Type B pancreatic cell (in vitro differentiated cells): ENCODE measurements at regions not wholly inside any gene's neighbourhood (a gene's known extent, or its start where the extent isn't known, plus 50 kb on each side); places are given as distances from the start of the nearest gene placed in this dataset.

Source experiments
- DNase-seq: peaks from one replicate; pipeline ENCODE4 v3.0.0; 2021; ENCODE audit warnings: mixed read lengths; ENCODE audit not compliant: unreplicated experiment; ENCODE audit errors: extremely low spot score
- H3K27ac Mint-ChIP-seq: 2 replicates; pipeline ENCODE4 v1.8.0; 2021; ENCODE audit warnings: mild to moderate bottlenecking, mixed read lengths
- H3K27me3 Mint-ChIP-seq: 2 replicates; pipeline ENCODE4 v1.8.0; 2021; ENCODE audit warnings: mixed read lengths
- H3K36me3 Mint-ChIP-seq: 2 replicates; pipeline ENCODE4 v1.8.0; 2021; ENCODE audit warnings: mixed read lengths
- H3K4me1 Mint-ChIP-seq: one replicate; pipeline ENCODE4 v1.8.0; 2021; ENCODE audit warnings: mixed read lengths; ENCODE audit not compliant: unreplicated experiment
- H3K4me3 Mint-ChIP-seq: 2 replicates; pipeline ENCODE4 v1.8.0; 2021; ENCODE audit warnings: mild to moderate bottlenecking, mixed read lengths
- H3K9me3 Mint-ChIP-seq: 2 replicates; pipeline ENCODE4 v1.8.0; 2021; ENCODE audit warnings: mixed read lengths
- TF ChIP-seq, protein P1 (sequence below): fragments of 200-600 bp; sonication (generic); conservative IDR thresholded peaks from 2 replicates; pipeline ENCODE4 v1.5.0; 2021; ENCODE audit warnings: antibody characterized with exemption, mild to moderate bottlenecking

DNA sequence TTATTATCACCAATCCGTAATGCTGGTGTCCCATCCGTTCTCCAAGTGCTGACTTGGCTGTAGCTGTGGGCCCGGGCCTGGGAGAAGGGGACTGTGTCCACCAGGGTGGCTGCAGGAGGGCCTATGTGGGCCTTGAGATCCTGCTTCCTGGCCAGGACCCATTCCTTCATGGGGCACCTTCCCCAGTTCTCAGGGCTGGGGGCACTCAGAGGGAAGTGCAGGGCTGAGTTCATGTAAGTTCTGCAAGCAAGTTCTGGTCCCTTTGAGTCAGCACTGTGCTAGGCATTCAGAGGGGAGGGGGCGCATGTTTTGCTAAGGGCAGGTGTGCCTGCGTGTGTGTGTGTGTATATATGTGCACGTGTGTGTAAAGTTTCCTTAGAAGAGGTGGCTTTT is 94.0 kb downstream of the GLI2 start:
- DNase-seq: no peak
- Mint-ChIP-seq H3K27ac (no peak overlapping the region), H3K27me3 (peaks cover 8% of the 10 kb centered on the region), H3K36me3 (no peaks in the 10 kb centered on the region), H3K4me3 (no peak overlapping the region), H3K9me3 (no peaks in the 10 kb centered on the region), H3K4me1 (peaks cover 32% of the 10 kb centered on the region)
- TF ChIP-seq, protein P1, sequence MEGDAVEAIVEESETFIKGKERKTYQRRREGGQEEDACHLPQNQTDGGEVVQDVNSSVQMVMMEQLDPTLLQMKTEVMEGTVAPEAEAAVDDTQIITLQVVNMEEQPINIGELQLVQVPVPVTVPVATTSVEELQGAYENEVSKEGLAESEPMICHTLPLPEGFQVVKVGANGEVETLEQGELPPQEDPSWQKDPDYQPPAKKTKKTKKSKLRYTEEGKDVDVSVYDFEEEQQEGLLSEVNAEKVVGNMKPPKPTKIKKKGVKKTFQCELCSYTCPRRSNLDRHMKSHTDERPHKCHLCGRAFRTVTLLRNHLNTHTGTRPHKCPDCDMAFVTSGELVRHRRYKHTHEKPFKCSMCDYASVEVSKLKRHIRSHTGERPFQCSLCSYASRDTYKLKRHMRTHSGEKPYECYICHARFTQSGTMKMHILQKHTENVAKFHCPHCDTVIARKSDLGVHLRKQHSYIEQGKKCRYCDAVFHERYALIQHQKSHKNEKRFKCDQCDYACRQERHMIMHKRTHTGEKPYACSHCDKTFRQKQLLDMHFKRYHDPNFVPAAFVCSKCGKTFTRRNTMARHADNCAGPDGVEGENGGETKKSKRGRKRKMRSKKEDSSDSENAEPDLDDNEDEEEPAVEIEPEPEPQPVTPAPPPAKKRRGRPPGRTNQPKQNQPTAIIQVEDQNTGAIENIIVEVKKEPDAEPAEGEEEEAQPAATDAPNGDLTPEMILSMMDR: no peak

GRCh38 chr2:120830096-120830830 is 94.6 kb downstream of the GLI2 start:
- Mint-ChIP-seq H3K9me3 (no peaks in the 10 kb centered on the region), H3K4me1 (peaks cover 31% of the 10 kb centered on the region), H3K27me3 (peaks cover 8% of the 10 kb centered on the region), H3K27ac (peak overlapping the region; percentile 5), H3K36me3 (no peaks in the 10 kb centered on the region), H3K4me3 (no peak overlapping the region)
- TF ChIP-seq, protein P1: no peak
- DNase-seq: no peak

DNA sequence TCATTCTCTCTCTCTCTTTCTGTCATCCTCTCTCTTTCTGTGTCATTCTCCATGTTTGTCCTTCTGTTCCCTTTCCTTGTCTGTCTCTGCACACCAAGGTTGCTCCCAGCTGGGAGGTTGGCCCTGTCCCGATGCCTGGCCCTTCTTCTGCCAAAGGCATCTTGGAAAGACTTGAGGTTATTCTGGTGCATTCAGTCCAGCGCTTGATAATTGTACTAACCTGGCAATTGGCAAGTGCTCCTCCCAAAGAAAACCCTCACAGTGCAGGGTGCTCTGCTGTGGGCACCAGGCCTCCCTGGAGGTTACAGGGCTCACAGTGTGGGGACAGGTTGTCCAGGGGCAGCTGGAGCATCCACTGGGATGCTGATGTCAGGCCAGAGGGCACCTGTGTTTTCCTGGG is 95.4 kb downstream of the GLI2 start:
- Mint-ChIP-seq H3K4me3 (no peak overlapping the region), H3K27me3 (peaks cover 8% of the 10 kb centered on the region), H3K4me1 (peaks cover 26% of the 10 kb centered on the region), H3K9me3 (no peaks in the 10 kb centered on the region), H3K27ac (peak overlapping the region; percentile 5), H3K36me3 (peaks cover 2% of the 10 kb centered on the region)
- no peak for DNase-seq
- TF ChIP-seq, protein P1: no peak

GRCh38 chr2:120831891-120832290 is 96.2 kb downstream of the GLI2 start:
- Mint-ChIP-seq H3K4me3 (no peak overlapping the region), H3K9me3 (no peaks in the 10 kb centered on the region), H3K27ac (no peak overlapping the region), H3K27me3 (peaks cover 8% of the 10 kb centered on the region), H3K4me1 (peaks cover 26% of the 10 kb centered on the region), H3K36me3 (peaks cover 5% of the 10 kb centered on the region)
- TF ChIP-seq, protein P1: no peak
- no peak for DNase-seq

GRCh38 chr2:120832296-120833070 is 96.8 kb downstream of the GLI2 start:
- Mint-ChIP-seq H3K4me1 (peaks cover 26% of the 10 kb centered on the region), H3K9me3 (no peaks in the 10 kb centered on the region), H3K27ac (no peak overlapping the region), H3K27me3 (peaks cover 8% of the 10 kb centered on the region), H3K36me3 (peaks cover 5% of the 10 kb centered on the region), H3K4me3 (no peak overlapping the region)
- TF ChIP-seq, protein P1: no peak
- DNase-seq: no peak
